GM12878 (cell line): ENCODE measurements at regions not wholly inside any gene's neighbourhood (a gene's known extent, or its start where the extent isn't known, plus 50 kb on each side); places are given as distances from the start of the nearest gene placed in this dataset.
"Not testable (repeated sequence)": the region's sequence is repeated elsewhere in the genome, so short reads cannot be mapped to it uniquely, and the experiment has no call there.

Experiments
- ATAC-seq: fragments of 200-7000 bp; cut with Tn5 transposase; 3 replicates; pipeline ENCODE4 v1.9.1; 2020; ENCODE audit warnings: mild to moderate bottlenecking, moderate library complexity
- BruUV-seq: library from RNA; stranded (reverse); fragments of 400-500 nt; replicated peaks from 2 replicates; lab custom pipeline; 2021; lab: Mats Ljungman, UMichigan
- CTCF ChIA-PET: fragments of 300-600 bp; sonication (Branson Sonifier 250); formaldehyde crosslinking; extraction: SDS; loops from one replicate; lab custom pipeline; 2021; ENCODE audit warnings: inconsistent platforms; lab: Yijun Ruan, JAX
- POLR2A ChIA-PET: fragments of 350-600 bp; formaldehyde crosslinking; extraction: SDS; loops from one replicate; lab custom pipeline; 2021; ENCODE audit warnings: inconsistent platforms; lab: Charles Lee
- RAD21 ChIA-PET: fragments of 300-600 bp; sonication (Branson Sonifier 250); formaldehyde crosslinking; loops from one replicate; lab custom pipeline; 2023; ENCODE audit warnings: antibody characterized with exemption; ENCODE audit not compliant: unreplicated experiment; lab: Charles Lee
- SMC1A ChIA-PET: fragments of 300-600 bp; sonication (Branson Sonifier 250); formaldehyde crosslinking; loops from one replicate; lab custom pipeline; 2023; ENCODE audit not compliant: unreplicated experiment, uncharacterized antibody; lab: Charles Lee
- DNase-seq: peaks from one replicate; pipeline ENCODE4 v3.0.0-alpha.2; 2011; ENCODE audit warnings: low read depth, low spot score
- FAIRE-seq: peaks from 3 replicates; lab custom pipeline; 2011; peaks lifted over from hg19 to GRCh38; lab: Jason Lieb, UNC
- H2AFZ ChIP-seq: 2 replicates; pipeline ENCODE4 v1.6.0; 2011; ENCODE audit warnings: low read depth, low read length, control low read depth; ENCODE audit not compliant: control insufficient read depth
- H3K27ac ChIP-seq: 2 replicates; pipeline ENCODE4 v1.5.1; 2011; ENCODE audit warnings: control low read depth; ENCODE audit not compliant: control insufficient read depth, insufficient read depth
- H3K27me3 ChIP-seq, 2 experiments: replicated peaks in 1 of 2; 2 replicates each; pipeline versions ENCODE4 v1.6.0 to v1.6.1; 2011; ENCODE audit warnings: low read length in 1 of 2; ENCODE audit not compliant: control insufficient read depth in 2 of 2, insufficient read depth in 2 of 2
- H3K36me3 ChIP-seq, 2 experiments: 2 replicates each; pipeline ENCODE4 v1.5.1; 2011; ENCODE audit warnings: low read length in 1 of 2; ENCODE audit not compliant: control insufficient read depth in 2 of 2, insufficient read depth in 2 of 2
- H3K4me1 ChIP-seq: 2 replicates; pipeline ENCODE4 v1.6.1; 2011; ENCODE audit warnings: mild to moderate bottlenecking, low read length, moderate library complexity, mixed read lengths; ENCODE audit not compliant: control insufficient read depth, insufficient read depth
- H3K4me2 ChIP-seq: 2 replicates; pipeline ENCODE4 v1.6.0; 2011; ENCODE audit warnings: control low read depth; ENCODE audit not compliant: control insufficient read depth, insufficient read depth
- H3K4me3 ChIP-seq: fragments of 200-600 bp; sonication (generic); 2 replicates; pipeline ENCODE4 v1.5.1; 2016
- H3K79me2 ChIP-seq: 2 replicates; pipeline ENCODE4 v1.6.0; 2011; ENCODE audit warnings: low read length; ENCODE audit not compliant: control insufficient read depth, insufficient read depth
- H3K9ac ChIP-seq: 2 replicates; pipeline ENCODE4 v1.8.0; 2011; ENCODE audit warnings: low read length, control low read depth, mixed read lengths; ENCODE audit not compliant: control insufficient read depth, insufficient read depth
- H3K9me3 ChIP-seq: replicated peaks from 3 replicates; pipeline ENCODE4 v1.5.1; 2011; ENCODE audit warnings: mild to moderate bottlenecking, low read length; ENCODE audit not compliant: control insufficient read depth, insufficient read depth
- H4K20me1 ChIP-seq: 2 replicates; pipeline ENCODE4 v1.6.0; 2011; ENCODE audit not compliant: control insufficient read depth, insufficient read depth
- ASH2L ChIP-seq: fragments of 300-600, 200-600 bp; sonication (generic); IDR thresholded peaks from 2 replicates; pipeline ENCODE4 v1.6.1; 2017; ENCODE audit warnings: low read depth, mild to moderate bottlenecking, borderline replicate concordance
- FOXM1 ChIP-seq: IDR thresholded peaks from 2 replicates; pipeline ENCODE4 v1.6.1; 2012; ENCODE audit warnings: low read depth, mild to moderate bottlenecking, inconsistent platforms, low read length, moderate library complexity
- KAT2A ChIP-seq: conservative IDR thresholded peaks from 2 replicates; pipeline ENCODE4 v1.6.1; 2011; ENCODE audit warnings: low read depth, low read length; ENCODE audit not compliant: control insufficient read depth
- MEF2A ChIP-seq: IDR thresholded peaks from 2 replicates; pipeline ENCODE4 v1.6.1; 2011; ENCODE audit warnings: low read depth, mild to moderate bottlenecking, low read length, moderate library complexity; ENCODE audit not compliant: insufficient read depth
- MXI1 ChIP-seq: fragments of 150-350 bp; IDR thresholded peaks from 2 replicates; pipeline ENCODE4 v1.6.1; 2011; ENCODE audit warnings: low read depth, mild to moderate bottlenecking, inconsistent platforms, low read length, improper control_type of control experiment
- SMAD5 ChIP-seq: IDR thresholded peaks from 2 replicates; pipeline ENCODE4 v1.6.1; 2016; ENCODE audit warnings: antibody characterized with exemption, low read depth
- SREBF2 ChIP-seq: IDR thresholded peaks from 2 replicates; pipeline ENCODE4 v1.6.1; 2012; ENCODE audit warnings: mild to moderate bottlenecking, low read length
- SRF ChIP-seq, 2 experiments: IDR thresholded peaks; 2 replicates each; pipeline ENCODE4 v1.6.1; 2011; ENCODE audit warnings: low read depth in 2 of 2, low read length in 2 of 2, mild to moderate bottlenecking in 1 of 2, moderate library complexity in 1 of 2
- WGBS: methylation state at CpG from one replicate; pipeline ENCODE4 v1.1.6; 2016; ENCODE audit warnings: low lambda C conversion rate; ENCODE audit not compliant: insufficient replicate concordance, insufficient coverage; ENCODE audit errors: missing lambda C conversion rate; 5-methylcytosine and 5-hydroxymethylcytosine counted together
- in situ Hi-C: fragments of 300-500 bp; cut with MboI; formaldehyde crosslinking; loops from 9 replicates; pipeline ENCODE4 v1.14.3; 2018; ENCODE audit warnings: mixed read lengths
- intact Hi-C: fragments of 100-400 bp; cut with micrococcal nuclease; formaldehyde crosslinking; loops from one replicate; pipeline ENCODE4 v1.14.2; 2022; ENCODE audit not compliant: unreplicated experiment
- TF ChIP-seq, protein P1 (sequence below): IDR thresholded peaks from 2 replicates; pipeline ENCODE4 v1.6.1; 2012; ENCODE audit warnings: low read depth, low read length, improper control_type of control experiment
- TF ChIP-seq, protein P2 (sequence below): IDR thresholded peaks from 2 replicates; pipeline ENCODE4 v1.6.1; 2011; ENCODE audit warnings: borderline replicate concordance, low read depth, mild to moderate bottlenecking, moderate library complexity, mixed read lengths, low read length; ENCODE audit not compliant: insufficient read depth; ENCODE audit errors: extremely low read length

GRCh38 chrX:506341-506740 is 119.6 kb upstream of the PPP2R3B start:
- Histone ChIP-seq H3K4me2 (no peak overlapping the region), H3K36me3 (no peaks in the 10 kb centered on the region), H2AFZ (no peak overlapping the region), H3K4me1 (no peaks in the 10 kb centered on the region), H3K27ac (no peak overlapping the region)
- no peak for FAIRE-seq
- DNase-seq: no peak
- in situ Hi-C loops: no loop called here
- 28% methylated on average over 8 of the region's 8 CpGs for WGBS
- ATAC-seq: no peak
- POLR2A ChIA-PET: no interaction called here
- no peak for TF ChIP-seq ASH2L
- TF ChIP-seq, protein P1, sequence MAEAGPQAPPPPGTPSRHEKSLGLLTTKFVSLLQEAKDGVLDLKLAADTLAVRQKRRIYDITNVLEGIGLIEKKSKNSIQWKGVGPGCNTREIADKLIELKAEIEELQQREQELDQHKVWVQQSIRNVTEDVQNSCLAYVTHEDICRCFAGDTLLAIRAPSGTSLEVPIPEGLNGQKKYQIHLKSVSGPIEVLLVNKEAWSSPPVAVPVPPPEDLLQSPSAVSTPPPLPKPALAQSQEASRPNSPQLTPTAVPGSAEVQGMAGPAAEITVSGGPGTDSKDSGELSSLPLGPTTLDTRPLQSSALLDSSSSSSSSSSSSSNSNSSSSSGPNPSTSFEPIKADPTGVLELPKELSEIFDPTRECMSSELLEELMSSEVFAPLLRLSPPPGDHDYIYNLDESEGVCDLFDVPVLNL: no peak
- TF ChIP-seq SRF (IDR thresholded peaks at IDR 0.05; ENCODE audit: low read depth in 2 of 2, low read length in 2 of 2): no peak
- TF ChIP-seq, protein P2, sequence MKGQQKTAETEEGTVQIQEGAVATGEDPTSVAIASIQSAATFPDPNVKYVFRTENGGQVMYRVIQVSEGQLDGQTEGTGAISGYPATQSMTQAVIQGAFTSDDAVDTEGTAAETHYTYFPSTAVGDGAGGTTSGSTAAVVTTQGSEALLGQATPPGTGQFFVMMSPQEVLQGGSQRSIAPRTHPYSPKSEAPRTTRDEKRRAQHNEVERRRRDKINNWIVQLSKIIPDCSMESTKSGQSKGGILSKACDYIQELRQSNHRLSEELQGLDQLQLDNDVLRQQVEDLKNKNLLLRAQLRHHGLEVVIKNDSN: no peak
- no peak for TF ChIP-seq MXI1
- TF ChIP-seq, all 136 proteins: peak for 0
- BruUV-seq: no TSS peak
- no peak overlapping the region for H3K4me3 ChIP-seq
- RAD21 ChIA-PET: no interaction called here
- H3K9ac ChIP-seq: no peak overlapping the region
- no peaks in the 10 kb centered on the region for H3K79me2 ChIP-seq
- SMC1A ChIA-PET: no interaction called here
- H4K20me1 ChIP-seq: no peaks in the 10 kb centered on the region
- intact Hi-C loops: no loop called here
- CTCF ChIA-PET: no interaction called here
- no peaks in the 10 kb centered on the region; the same call in 2 of the 3 replicates for H3K9me3 ChIP-seq
- no peaks in the 10 kb centered on the region for H3K27me3 ChIP-seq

DNA sequence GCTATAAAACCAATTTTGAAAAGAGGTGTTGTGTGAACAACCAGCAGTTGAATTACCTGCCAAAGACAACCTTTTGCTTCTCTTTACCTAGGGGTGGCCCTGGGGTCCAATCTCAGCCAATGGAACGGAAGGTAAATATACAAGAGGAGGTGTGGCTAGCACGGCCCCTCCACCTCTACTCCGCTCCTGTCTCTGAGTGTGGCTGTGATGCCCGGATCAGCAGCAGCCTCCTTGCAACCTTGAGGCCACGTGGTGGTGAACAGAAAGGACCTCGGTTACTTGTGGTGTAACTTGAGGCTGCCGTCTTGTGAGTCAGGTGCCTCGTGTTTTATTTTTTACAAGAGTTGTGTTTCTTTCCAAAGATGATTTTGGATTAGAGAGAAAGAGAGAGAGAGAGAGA is 121.5 kb upstream of the PPP2R3B start:
- no peak overlapping the region for H2AFZ ChIP-seq
- H3K9ac ChIP-seq: no peak overlapping the region
- no peak overlapping the region for H3K27ac ChIP-seq
- intact Hi-C loops: no loop called here
- no peaks in the 10 kb centered on the region for H3K4me1 ChIP-seq
- ChIA-PET POLR2A (no interaction called here), CTCF (no interaction called here), SMC1A (no interaction called here)
- no peak for ATAC-seq
- no peaks in the 10 kb centered on the region; the same call in 2 of the 3 replicates for H3K9me3 ChIP-seq
- no peak overlapping the region for H3K4me2 ChIP-seq
- no TSS peak for BruUV-seq
- 47% methylated on average over 8 of the region's 8 CpGs for WGBS
- no peaks in the 10 kb centered on the region for H3K36me3 ChIP-seq
- no peaks in the 10 kb centered on the region for H3K79me2 ChIP-seq
- in situ Hi-C loops: no loop called here
- no peaks in the 10 kb centered on the region for H4K20me1 ChIP-seq
- FAIRE-seq: no peak
- TF ChIP-seq SMAD5 (no peak), MEF2A (no peak), FOXM1 (no peak), SREBF2 (no peak), KAT2A (no peak)
- TF ChIP-seq, all 136 proteins: peak for 0
- Histone ChIP-seq H3K4me3 (no peak overlapping the region), H3K27me3 (no peaks in the 10 kb centered on the region)
- no peak for DNase-seq
- RAD21 ChIA-PET: no interaction called here

DNA sequence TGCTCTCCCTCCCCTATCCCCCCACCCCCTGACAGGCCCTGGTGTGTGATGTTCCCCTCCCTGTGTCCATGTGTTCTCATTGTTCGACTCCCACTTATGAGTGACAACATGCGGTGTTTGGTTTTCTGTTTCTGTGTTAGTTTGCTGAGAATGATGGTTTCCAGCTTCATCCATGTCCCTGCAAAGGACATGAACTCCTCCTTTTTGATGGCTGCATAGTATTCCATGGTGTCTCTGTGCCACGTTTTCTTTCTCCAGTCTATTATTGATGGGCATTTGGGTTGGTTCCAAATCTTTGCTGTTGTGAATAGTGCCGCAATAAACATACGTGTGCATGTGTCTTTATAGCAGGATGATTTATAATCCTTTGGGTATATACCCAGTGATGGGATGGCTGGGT is 121.8 kb upstream of the SHOX start:
- RAD21 ChIA-PET: not testable (repeated sequence)

More for the DNA sequence above, 121.8 kb upstream of the SHOX start:
- CTCF ChIA-PET, POLR2A ChIA-PET, H3K9me3 ChIP-seq, H4K20me1 ChIP-seq, H2AFZ ChIP-seq, in situ Hi-C loops, H3K36me3 ChIP-seq, H3K9ac ChIP-seq, ATAC-seq, H3K79me2 ChIP-seq, H3K4me3 ChIP-seq, DNase-seq, H3K27ac ChIP-seq, FAIRE-seq, H3K27me3 ChIP-seq, BruUV-seq, H3K4me1 ChIP-seq, SMC1A ChIA-PET, H3K4me2 ChIP-seq, intact Hi-C loops: not testable (repeated sequence)
- 61% methylated on average over 5 of the region's 5 CpGs for WGBS
